ENCODE measurements at regions not wholly inside any gene's neighbourhood (a gene's known extent, or its start where the extent isn't known, plus 50 kb on each side); places are given as distances from the start of the nearest gene placed in this dataset.

- ATAC-seq (no peak), DNase-seq (ENCODE audit: low read depth in 1 of 2, low spot score in 1 of 2) (no peak), FAIRE-seq (no peak)
- POLR2A ChIA-PET, result no interaction called here
- Histone ChIP-seq H3K9me3 (no peaks in the 10 kb centered on the region), H3K27ac (no peak overlapping the region), H3K4me1 (no peaks in the 10 kb centered on the region), H3K4me2 (no peak overlapping the region), H3K4me3 (no peak overlapping the region)
- 69% methylated on average over 3 of the region's 3 CpGs for WGBS (ENCODE audit: missing lambda C conversion rate)
- TF ChIP-seq SMC3 (IDR thresholded peaks at IDR 0.05) (no peak), FOSB (CRISPR knock-in tag; IDR thresholded peaks at IDR 0.05) (no peak), JUN (IDR thresholded peaks at IDR 0.05) (no peak), CHD2 (IDR thresholded peaks at IDR 0.05; ENCODE audit: low read length, partially characterized antibody) (no peak), RFX5 (IDR thresholded peaks at IDR 0.05) (no peak), NR3C1 (IDR thresholded peaks at IDR 0.05) (no peak), HOXB13 (CRISPR knock-in tag; IDR thresholded peaks at IDR 0.05; ENCODE audit: low read depth) (no peak)
- CTCF ChIA-PET, result no interaction called here
Observed at GRCh38 chr18:66210875-66211274, 393.0 kb downstream of the CDH19 start.

- no peak for TF ChIP-seq POLR2A (IDR thresholded peaks at IDR 0.05; ENCODE audit: low read length)
- FAIRE-seq (no peak), DNase-seq (ENCODE audit: low read depth in 1 of 2, low spot score in 1 of 2) (no peak), ATAC-seq (no peak)
- Histone ChIP-seq H3K4me3 (no peak overlapping the region), H3K4me1 (no peaks in the 10 kb centered on the region), H3K4me2 (no peak overlapping the region), H3K9me3 (no peaks in the 10 kb centered on the region), H3K27ac (no peak overlapping the region)
- 39% methylated on average over 4 of the region's 4 CpGs for WGBS (ENCODE audit: missing lambda C conversion rate)
- POLR2A ChIA-PET, result no interaction called here
- CTCF ChIA-PET, result no interaction called here
Observed at GRCh38 chr18:66209656-66210055, 394.2 kb downstream of the CDH19 start.

GRCh38 chr18:66196805-66197204 is 407.1 kb downstream of the CDH19 start:
- ChIA-PET POLR2A (no interaction called here), CTCF (no interaction called here)
- DNase-seq (ENCODE audit: low read depth in 1 of 2, low spot score in 1 of 2) (no peak), FAIRE-seq (no peak), ATAC-seq (no peak)
- Histone ChIP-seq H3K4me2 (no peak overlapping the region), H3K4me3 (no peak overlapping the region), H3K4me1 (no peaks in the 10 kb centered on the region), H3K27ac (no peak overlapping the region), H3K9me3 (no peaks in the 10 kb centered on the region)
- 9% methylated on average over 1 of the region's 1 CpG for WGBS (ENCODE audit: missing lambda C conversion rate)
- TF ChIP-seq FOSL2 (IDR thresholded peaks at IDR 0.05) (no peak), FOSL2 (CRISPR knock-in tag; IDR thresholded peaks at IDR 0.05) (no peak)

- no peak overlapping the region for H3K4me2 ChIP-seq
- ATAC-seq (no peak), DNase-seq (ENCODE audit: low read depth in 1 of 2, low spot score in 1 of 2) (no peak), FAIRE-seq (no peak)
- no peaks in the 10 kb centered on the region for H3K9me3 ChIP-seq
- POLR2A ChIA-PET, result no interaction called here
- no peaks in the 10 kb centered on the region for H3K4me1 ChIP-seq
- no peak overlapping the region for H3K27ac ChIP-seq
- CTCF ChIA-PET, result interaction anchor here (1.3 kb wide), 1 partner anchor 23 kb away, joined by 3 read pairs; no protein-coding TSS in a partner anchor
- 0% methylated on average over 4 of the region's 4 CpGs for WGBS (ENCODE audit: missing lambda C conversion rate)
- H3K4me3 ChIP-seq, result no peak overlapping the region
- no peak for TF ChIP-seq EP300 (IDR thresholded peaks at IDR 0.05)
- no peak for TF ChIP-seq RAD21 (conservative IDR thresholded peaks at IDR 0.05 in 1 of 2, IDR thresholded peaks at IDR 0.05 in 1 of 2)
- no peak for TF ChIP-seq MAX (IDR thresholded peaks at IDR 0.05)
- no peak for TF ChIP-seq ZSCAN20 (CRISPR knock-in tag; IDR thresholded peaks at IDR 0.05)
- TF ChIP-seq CHD4 (IDR thresholded peaks at IDR 0.05; ENCODE audit: borderline replicate concordance), result no peak
- TF ChIP-seq KDM5A (IDR thresholded peaks at IDR 0.05), result no peak
- TF ChIP-seq NPAS2 (CRISPR knock-in tag; IDR thresholded peaks at IDR 0.05; ENCODE audit: borderline replicate concordance), result no peak
- no peak for TF ChIP-seq GATA3 (IDR thresholded peaks at IDR 0.05; ENCODE audit: borderline replicate concordance)
Observed at GRCh38 chr18:66193938-66194337, 410.0 kb downstream of the CDH19 start.

- no peak for TF ChIP-seq BHLHE40 (IDR thresholded peaks at IDR 0.05; ENCODE audit: low read depth, low read length)
- TF ChIP-seq POLR2AphosphoS2 (conservative IDR thresholded peaks at IDR 0.05; ENCODE audit: low read length), result no peak
- no peak for TF ChIP-seq MAX (IDR thresholded peaks at IDR 0.05)
- DNase-seq (ENCODE audit: low read depth in 1 of 2, low spot score in 1 of 2), result no peak
- CTCF ChIA-PET, result interaction anchor here (1.3 kb wide), 1 partner anchor 22 kb away, joined by 3 read pairs; no protein-coding TSS in a partner anchor
- FAIRE-seq, result no peak
- no peaks in the 10 kb centered on the region for H3K4me1 ChIP-seq
- H3K4me2 ChIP-seq, result no peak overlapping the region
- ATAC-seq, result no peak
- H3K4me3 ChIP-seq, result no peak overlapping the region
- H3K9me3 ChIP-seq, result no peaks in the 10 kb centered on the region
- no peak overlapping the region for H3K27ac ChIP-seq
- WGBS (ENCODE audit: missing lambda C conversion rate), result 44% methylated on average over 2 of the region's 3 CpGs
- POLR2A ChIA-PET, result no interaction called here
Observed at GRCh38 chr18:66193394-66193793, 410.5 kb downstream of the CDH19 start.

Measured in A549 (cell line).